ENCODE measurements at regions not wholly inside any gene's neighbourhood (a gene's known extent, or its start where the extent isn't known, plus 50 kb on each side); places are given as distances from the start of the nearest gene placed in this dataset.

GRCh38 chr12:124396544-124397398, 101.9 kb downstream of the RFLNA start:
- DNase-seq (ENCODE audit: low read depth) = no peak

GRCh38 chr12:124395986-124396385, 101.1 kb downstream of the RFLNA start:
- DNase-seq (ENCODE audit: low read depth) = no peak

- DNase-seq (ENCODE audit: low read depth) = no peak
Observed at GRCh38 chr12:124395284-124395752, 100.4 kb downstream of the RFLNA start.

GRCh38 chr12:124394462-124395128, 99.7 kb downstream of the RFLNA start:
- DNase-seq (ENCODE audit: low read depth) = peak; percentile 68

GRCh38 chr12:124393831-124394230, 98.9 kb downstream of the RFLNA start:
- no peak for DNase-seq (ENCODE audit: low read depth)

GRCh38 chr12:124393414-124393790, 98.5 kb downstream of the RFLNA start:
- no peak for DNase-seq (ENCODE audit: low read depth)

- peak; percentile 92 for DNase-seq (ENCODE audit: low read depth)
Observed at GRCh38 chr12:124392667-124393413, 97.9 kb downstream of the RFLNA start.

- DNase-seq (ENCODE audit: low read depth) = peak; percentile 85
Observed at GRCh38 chr12:124392271-124392666, 97.4 kb downstream of the RFLNA start.

- DNase-seq (ENCODE audit: low read depth) = peak; percentile 86
Observed at GRCh38 chr12:124391340-124392261, 96.7 kb downstream of the RFLNA start.

GRCh38 chr12:124390442-124391097, 95.7 kb downstream of the RFLNA start:
- DNase-seq (ENCODE audit: low read depth) = peak; percentile 89

- DNase-seq (ENCODE audit: low read depth) = peak; percentile 49
Observed at GRCh38 chr12:124389725-124390441, 95.0 kb downstream of the RFLNA start.

GRCh38 chr12:124389138-124389724, 94.3 kb downstream of the RFLNA start:
- peak; percentile 89 for DNase-seq (ENCODE audit: low read depth)

GRCh38 chr12:124388679-124389137, 93.8 kb downstream of the RFLNA start:
- DNase-seq (ENCODE audit: low read depth) = peak; percentile 84

- no peak for DNase-seq (ENCODE audit: low read depth)
Observed at GRCh38 chr12:124388038-124388671, 93.3 kb downstream of the RFLNA start.

GRCh38 chr12:124387528-124387911, 92.6 kb downstream of the RFLNA start:
- DNase-seq (ENCODE audit: low read depth) = peak; percentile 45

- peak; percentile 58 for DNase-seq (ENCODE audit: low read depth)
Observed at GRCh38 chr12:124386661-124387527, 92.0 kb downstream of the RFLNA start.

GRCh38 chr12:124386059-124386458, 91.2 kb downstream of the RFLNA start:
- peak; percentile 71 for DNase-seq (ENCODE audit: low read depth)
